SJCRH30 (cell line): ENCODE measurements at regions not wholly inside any gene's neighbourhood (a gene's known extent, or its start where the extent isn't known, plus 50 kb on each side); places are given as distances from the start of the nearest gene placed in this dataset.

ENCODE experiments used
- DNase-seq, 2 experiments: peaks; one replicate each; pipeline ENCODE4 v3.0.0-alpha.2; 2015 to 2020
- H3K27ac ChIP-seq: fragments of 250-450 bp; sonication (Bioruptor Pico); 2 replicates; pipeline ENCODE4 v1.5.1; 2020; ENCODE audit warnings: mild to moderate bottlenecking, moderate library complexity
- H3K27me3 ChIP-seq: fragments of 250-450 bp; sonication (Bioruptor Pico); 2 replicates; pipeline ENCODE4 v1.5.1; 2020; ENCODE audit warnings: mild to moderate bottlenecking, moderate library complexity
- H3K36me3 ChIP-seq: fragments of 250-450 bp; sonication (Bioruptor Pico); 2 replicates; pipeline ENCODE4 v1.5.1; 2020; ENCODE audit warnings: mild to moderate bottlenecking, moderate library complexity
- H3K4me1 ChIP-seq: fragments of 250-450 bp; sonication (Bioruptor Pico); 2 replicates; pipeline ENCODE4 v1.5.1; 2020; ENCODE audit warnings: mild to moderate bottlenecking, moderate library complexity
- H3K4me3 ChIP-seq: fragments of 250-450 bp; sonication (Bioruptor Pico); 2 replicates; pipeline ENCODE4 v1.5.1; 2020; ENCODE audit warnings: mild to moderate bottlenecking, moderate library complexity
- H3K9me3 ChIP-seq: fragments of 250-450 bp; sonication (Bioruptor Pico); replicated peaks from 2 replicates; pipeline ENCODE4 v1.5.1; 2020; ENCODE audit warnings: mild to moderate bottlenecking, moderate library complexity

DNA sequence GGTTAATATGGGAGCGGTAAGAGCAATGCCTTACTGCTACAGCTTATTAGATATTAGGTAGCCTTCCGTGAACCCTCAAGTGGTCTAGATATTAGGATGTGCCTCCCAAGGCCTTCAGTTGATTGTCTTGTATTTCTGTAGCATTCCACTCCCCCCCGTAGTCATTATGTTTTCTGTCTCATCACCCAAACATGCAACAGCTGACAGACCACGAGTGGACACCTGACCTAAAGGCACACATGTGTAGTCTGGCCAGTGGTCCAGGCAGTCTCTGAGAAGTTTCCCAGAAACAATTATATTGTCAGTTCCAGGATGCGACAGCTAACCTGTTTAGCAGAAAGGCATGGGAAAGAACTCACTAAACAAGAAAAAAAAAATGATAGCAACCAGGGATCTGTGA, 1000.9 kb downstream of the AGBL1 start:
- no peak for DNase-seq

More for the DNA sequence above, 1000.9 kb downstream of the AGBL1 start:
- H3K4me3 ChIP-seq = no peak overlapping the region
- no peaks in the 10 kb centered on the region for H3K9me3 ChIP-seq
- H3K36me3 ChIP-seq = no peaks in the 10 kb centered on the region
- no peaks in the 10 kb centered on the region for H3K27me3 ChIP-seq
- H3K4me1 ChIP-seq = no peaks in the 10 kb centered on the region
- no peak overlapping the region for H3K27ac ChIP-seq
